ENCODE measurements at regions not wholly inside any gene's neighbourhood (a gene's known extent, or its start where the extent isn't known, plus 50 kb on each side); places are given as distances from the start of the nearest gene placed in this dataset.

DNA sequence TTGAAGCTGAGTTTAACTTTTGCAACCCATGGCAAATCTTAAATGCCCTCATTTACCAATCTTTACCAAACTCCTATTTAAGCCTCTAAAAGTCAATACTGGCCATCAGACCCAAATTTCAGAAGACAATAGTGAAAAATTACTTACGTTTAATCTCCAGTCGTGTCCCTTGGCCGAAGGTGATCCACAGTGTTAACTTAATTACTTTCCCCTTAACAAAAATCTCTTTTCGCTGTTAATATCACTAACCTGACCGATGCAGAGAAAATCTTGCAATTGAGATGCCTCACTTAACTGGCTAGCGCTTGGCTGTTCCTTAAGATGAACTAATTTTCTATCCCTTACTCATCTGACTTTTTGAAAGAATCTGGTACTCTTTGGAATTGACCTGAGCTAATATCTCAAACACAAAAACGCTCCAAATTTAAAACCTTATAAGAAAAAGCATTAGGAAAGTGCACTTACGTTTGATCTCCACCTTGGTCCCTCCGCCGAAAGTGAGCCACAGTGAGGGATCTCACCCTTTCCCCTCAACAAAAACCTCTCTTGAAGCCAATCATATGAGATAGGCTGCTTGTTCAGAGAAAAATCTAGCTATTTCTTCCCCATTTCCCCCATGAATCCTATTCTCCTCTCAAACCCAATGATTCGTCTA is 169.1 kb downstream of the RPIA start:
- Histone ChIP-seq H3K27ac (no peak overlapping the region), H3K4me1 (peaks cover 0 to 10% (median 4%) of the 10 kb centered on the region in 4 donors), H3K9me3 (no peaks in the 10 kb centered on the region), H3K27me3 (peaks cover 0 to 3% (median 3%) of the 10 kb centered on the region in 3 donors), H3K4me3 (no peak overlapping the region), H3K36me3 (no peaks in the 10 kb centered on the region)
- intact Hi-C loops (cut with DNase I; ENCODE audit: low total_unique reads): no loop called here
- no peak for DNase-seq
- TF ChIP-seq POLR2AphosphoS5 (IDR thresholded peaks at IDR 0.05): no peak
- TF ChIP-seq, protein P1, sequence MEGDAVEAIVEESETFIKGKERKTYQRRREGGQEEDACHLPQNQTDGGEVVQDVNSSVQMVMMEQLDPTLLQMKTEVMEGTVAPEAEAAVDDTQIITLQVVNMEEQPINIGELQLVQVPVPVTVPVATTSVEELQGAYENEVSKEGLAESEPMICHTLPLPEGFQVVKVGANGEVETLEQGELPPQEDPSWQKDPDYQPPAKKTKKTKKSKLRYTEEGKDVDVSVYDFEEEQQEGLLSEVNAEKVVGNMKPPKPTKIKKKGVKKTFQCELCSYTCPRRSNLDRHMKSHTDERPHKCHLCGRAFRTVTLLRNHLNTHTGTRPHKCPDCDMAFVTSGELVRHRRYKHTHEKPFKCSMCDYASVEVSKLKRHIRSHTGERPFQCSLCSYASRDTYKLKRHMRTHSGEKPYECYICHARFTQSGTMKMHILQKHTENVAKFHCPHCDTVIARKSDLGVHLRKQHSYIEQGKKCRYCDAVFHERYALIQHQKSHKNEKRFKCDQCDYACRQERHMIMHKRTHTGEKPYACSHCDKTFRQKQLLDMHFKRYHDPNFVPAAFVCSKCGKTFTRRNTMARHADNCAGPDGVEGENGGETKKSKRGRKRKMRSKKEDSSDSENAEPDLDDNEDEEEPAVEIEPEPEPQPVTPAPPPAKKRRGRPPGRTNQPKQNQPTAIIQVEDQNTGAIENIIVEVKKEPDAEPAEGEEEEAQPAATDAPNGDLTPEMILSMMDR (IDR thresholded peaks at IDR 0.05): no peak
- no peak for TF ChIP-seq POLR2A (IDR thresholded peaks at IDR 0.05)
- WGBS, 5 donors: 88 to 91% (median 91%) methylated on average over 11 of the region's 11 CpGs

DNA sequence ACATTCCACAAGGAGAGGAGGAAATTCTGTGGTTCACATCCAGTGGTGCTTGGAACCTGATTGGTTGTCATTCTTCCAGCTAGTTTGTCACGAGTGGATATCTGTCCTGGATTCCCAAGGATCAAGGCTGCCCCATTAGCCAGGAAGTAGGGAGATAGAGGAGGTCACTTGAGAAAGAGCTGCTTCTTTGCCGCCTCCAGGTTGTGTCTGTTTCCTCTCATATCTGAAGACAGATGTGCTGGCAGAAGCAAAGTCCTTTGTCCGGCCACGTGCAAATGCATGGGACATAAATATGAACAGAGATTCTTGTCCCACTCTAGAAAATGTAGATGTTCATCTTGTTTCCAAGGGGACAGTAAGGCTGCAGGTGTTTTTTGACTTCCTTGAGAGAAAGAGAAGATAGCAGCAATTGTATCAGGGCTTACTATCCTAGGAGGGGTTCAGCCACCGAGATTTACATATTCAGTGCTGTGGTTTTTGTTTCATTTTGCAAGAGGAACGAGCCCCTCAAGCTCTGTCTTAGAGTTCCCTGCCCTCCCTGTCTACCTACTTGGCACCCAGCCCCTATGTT is 174.4 kb downstream of the RPIA start:
- H3K9me3 ChIP-seq: no peaks in the 10 kb centered on the region
- H3K4me3 ChIP-seq: no peak overlapping the region
- H3K27ac ChIP-seq: no peak overlapping the region
- no peaks in the 10 kb centered on the region for H3K36me3 ChIP-seq
- intact Hi-C loops (cut with DNase I; ENCODE audit: low total_unique reads): no loop called here
- no peaks in the 10 kb centered on the region for H3K4me1 ChIP-seq
- TF ChIP-seq EP300 (IDR thresholded peaks at IDR 0.05) (no peak), POLR2AphosphoS5 (IDR thresholded peaks at IDR 0.05) (no peak), POLR2A (IDR thresholded peaks at IDR 0.05) (no peak)
- TF ChIP-seq, protein P1 (IDR thresholded peaks at IDR 0.05): no peak
- DNase-seq: no peak
- 36 to 54% (median 42%) methylated on average over 6 of the region's 6 CpGs for WGBS, 5 donors
- H3K27me3 ChIP-seq: peaks cover 0 to 11% (median 4%) of the 10 kb centered on the region in 3 donors

DNA sequence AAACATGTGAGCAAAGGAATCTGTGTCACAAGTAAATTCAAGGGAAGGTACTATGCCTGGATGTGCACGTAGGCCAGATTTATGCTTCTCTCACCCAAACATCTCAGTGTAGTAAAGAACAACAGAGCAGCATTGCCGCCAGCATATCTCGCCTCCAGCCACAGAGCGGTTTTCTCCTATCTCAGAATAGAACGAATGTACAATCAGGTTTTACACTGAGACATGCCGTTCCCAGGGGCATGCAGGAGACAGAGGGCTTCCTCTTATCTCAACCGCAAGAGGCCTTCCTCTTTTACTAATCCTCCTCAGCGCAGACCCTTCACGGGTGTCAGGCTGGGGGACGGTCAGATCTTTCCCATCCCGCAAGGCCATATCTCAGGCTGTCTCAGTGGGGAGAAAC is 175.3 kb downstream of the RPIA start:
- Histone ChIP-seq H3K4me3 (no peak overlapping the region), H3K4me1 (no peaks in the 10 kb centered on the region), H3K27me3 (peaks cover 0 to 17% (median 4%) of the 10 kb centered on the region in 3 donors), H3K9me3 (no peaks in the 10 kb centered on the region), H3K27ac (no peak overlapping the region), H3K36me3 (no peaks in the 10 kb centered on the region)
- TF ChIP-seq, protein P1 (IDR thresholded peaks at IDR 0.05): no peak
- TF ChIP-seq POLR2AphosphoS5 (IDR thresholded peaks at IDR 0.05): no peak
- no peak for TF ChIP-seq EP300 (IDR thresholded peaks at IDR 0.05)
- no peak for TF ChIP-seq POLR2A (IDR thresholded peaks at IDR 0.05)
- DNase-seq: peak in 1 of 2 donors; percentile 13
- intact Hi-C loops (cut with DNase I; ENCODE audit: low total_unique reads): no loop called here
- 50 to 77% (median 51%) methylated on average over 10 to 11 of the region's 11 CpGs for WGBS, 5 donors

DNA sequence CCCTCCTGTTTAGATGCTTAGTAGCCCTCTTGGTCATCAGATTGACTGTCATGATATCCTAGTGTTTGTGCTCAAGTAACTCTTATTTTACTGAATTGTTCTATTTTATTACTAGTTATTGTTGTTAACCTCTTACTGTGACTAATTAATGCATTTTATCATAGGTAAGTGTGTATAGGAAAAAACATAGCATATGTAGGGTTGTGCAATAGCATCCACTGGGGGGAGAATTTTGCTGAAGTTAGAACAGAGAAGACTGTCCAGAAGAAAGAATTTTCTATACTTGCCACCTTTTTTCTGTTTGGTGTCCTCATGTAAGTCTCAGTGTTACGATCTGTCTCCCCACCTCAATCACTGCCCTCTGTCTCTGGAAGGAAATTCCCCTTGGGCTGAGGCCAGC is 177.4 kb downstream of the RPIA start:
- Histone ChIP-seq H3K27ac (no peak overlapping the region), H3K9me3 (no peaks in the 10 kb centered on the region), H3K36me3 (no peaks in the 10 kb centered on the region), H3K27me3 (peaks cover 0 to 27% (median 4%) of the 10 kb centered on the region in 3 donors), H3K4me1 (peaks cover 0 to 1% (median 0%) of the 10 kb centered on the region in 4 donors), H3K4me3 (no peak overlapping the region)
- WGBS, 5 donors: 64 to 81% (median 71%) methylated on average over 1 of the region's 1 CpG
- DNase-seq: no peak
- TF ChIP-seq POLR2A (IDR thresholded peaks at IDR 0.05) (no peak), EP300 (IDR thresholded peaks at IDR 0.05) (no peak), POLR2AphosphoS5 (IDR thresholded peaks at IDR 0.05) (no peak)
- TF ChIP-seq, protein P1 (IDR thresholded peaks at IDR 0.05): no peak
- intact Hi-C loops (cut with DNase I; ENCODE audit: low total_unique reads): no loop called here
